ENCODE measurements at regions not wholly inside any gene's neighbourhood (a gene's known extent, or its start where the extent isn't known, plus 50 kb on each side); places are given as distances from the start of the nearest gene placed in this dataset.

DNA sequence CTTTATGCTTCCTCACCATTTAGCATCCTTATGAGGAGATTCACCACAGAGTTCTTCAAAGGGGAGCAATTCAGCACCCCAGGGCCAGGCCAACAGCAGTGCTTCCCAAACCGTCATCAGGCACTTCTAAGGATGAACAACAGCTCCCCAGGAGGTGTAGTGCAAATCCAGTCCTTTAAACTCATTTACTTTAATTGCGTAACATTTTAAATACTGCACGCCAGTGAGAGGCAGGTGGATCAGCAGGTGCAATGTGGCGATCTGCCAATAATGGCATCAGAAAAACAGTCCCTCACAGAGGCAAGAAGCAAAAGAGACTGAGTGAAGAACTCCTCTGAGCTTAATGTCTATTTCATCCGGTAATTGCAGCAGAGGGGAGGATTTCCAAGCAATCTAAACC, 770.9 kb upstream of the FOXG1 start:
- TF ChIP-seq, protein P1, sequence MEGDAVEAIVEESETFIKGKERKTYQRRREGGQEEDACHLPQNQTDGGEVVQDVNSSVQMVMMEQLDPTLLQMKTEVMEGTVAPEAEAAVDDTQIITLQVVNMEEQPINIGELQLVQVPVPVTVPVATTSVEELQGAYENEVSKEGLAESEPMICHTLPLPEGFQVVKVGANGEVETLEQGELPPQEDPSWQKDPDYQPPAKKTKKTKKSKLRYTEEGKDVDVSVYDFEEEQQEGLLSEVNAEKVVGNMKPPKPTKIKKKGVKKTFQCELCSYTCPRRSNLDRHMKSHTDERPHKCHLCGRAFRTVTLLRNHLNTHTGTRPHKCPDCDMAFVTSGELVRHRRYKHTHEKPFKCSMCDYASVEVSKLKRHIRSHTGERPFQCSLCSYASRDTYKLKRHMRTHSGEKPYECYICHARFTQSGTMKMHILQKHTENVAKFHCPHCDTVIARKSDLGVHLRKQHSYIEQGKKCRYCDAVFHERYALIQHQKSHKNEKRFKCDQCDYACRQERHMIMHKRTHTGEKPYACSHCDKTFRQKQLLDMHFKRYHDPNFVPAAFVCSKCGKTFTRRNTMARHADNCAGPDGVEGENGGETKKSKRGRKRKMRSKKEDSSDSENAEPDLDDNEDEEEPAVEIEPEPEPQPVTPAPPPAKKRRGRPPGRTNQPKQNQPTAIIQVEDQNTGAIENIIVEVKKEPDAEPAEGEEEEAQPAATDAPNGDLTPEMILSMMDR (IDR thresholded peaks at IDR 0.05): no peak

DNA sequence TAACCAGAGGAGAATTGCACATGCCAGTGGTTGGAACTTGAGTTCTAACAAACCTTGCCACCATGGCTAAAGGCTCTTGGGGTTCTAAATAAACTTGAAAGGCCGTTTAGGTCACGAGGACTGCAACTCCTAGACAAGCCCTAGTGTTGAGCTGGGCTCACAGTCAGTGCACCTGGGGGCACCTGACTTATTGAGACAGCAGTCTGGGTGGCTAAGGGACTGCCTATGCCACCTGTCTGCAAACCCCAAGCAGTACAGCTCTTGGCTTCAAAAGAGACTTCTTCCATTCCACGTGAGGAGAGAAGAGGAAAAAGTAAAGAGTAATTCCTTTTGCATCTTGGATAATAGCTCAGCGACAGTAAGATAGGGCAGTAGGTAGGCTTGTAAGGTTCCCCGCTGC, 765.6 kb upstream of the FOXG1 start:
- Histone ChIP-seq H3K9me3 (peaks cover 0 to 50% (median 4%) of the 10 kb centered on the region in 11 donors), H3K27me3 (no peaks in the 10 kb centered on the region), H3K36me3 (no peaks in the 10 kb centered on the region), H3K27ac (no peak overlapping the region), H3K4me1 (no peaks in the 10 kb centered on the region), H3K4me3 (no peak overlapping the region)
- intact Hi-C loops (cut with DNase I): no loop called here
- TF ChIP-seq, protein P1 (IDR thresholded peaks at IDR 0.05): no peak
- DNase-seq: no peak
- whole genome bisulfite sequencing, 2 donors: 71 to 72% methylated on average over 5 of the region's 5 CpGs
- no peak for ATAC-seq

More for the DNA sequence above, 770.9 kb upstream of the FOXG1 start:
- 69 to 71% methylated on average over 5 of the region's 5 CpGs for WGBS, 2 donors
- intact Hi-C loops (cut with DNase I): no loop called here
- Histone ChIP-seq H3K27me3 (no peaks in the 10 kb centered on the region), H3K27ac (no peak overlapping the region), H3K36me3 (no peaks in the 10 kb centered on the region), H3K9me3 (peaks cover 0 to 9% (median 0%) of the 10 kb centered on the region in 11 donors), H3K4me1 (no peaks in the 10 kb centered on the region), H3K4me3 (no peak overlapping the region)
- no peak for ATAC-seq
- DNase-seq: no peak

DNA sequence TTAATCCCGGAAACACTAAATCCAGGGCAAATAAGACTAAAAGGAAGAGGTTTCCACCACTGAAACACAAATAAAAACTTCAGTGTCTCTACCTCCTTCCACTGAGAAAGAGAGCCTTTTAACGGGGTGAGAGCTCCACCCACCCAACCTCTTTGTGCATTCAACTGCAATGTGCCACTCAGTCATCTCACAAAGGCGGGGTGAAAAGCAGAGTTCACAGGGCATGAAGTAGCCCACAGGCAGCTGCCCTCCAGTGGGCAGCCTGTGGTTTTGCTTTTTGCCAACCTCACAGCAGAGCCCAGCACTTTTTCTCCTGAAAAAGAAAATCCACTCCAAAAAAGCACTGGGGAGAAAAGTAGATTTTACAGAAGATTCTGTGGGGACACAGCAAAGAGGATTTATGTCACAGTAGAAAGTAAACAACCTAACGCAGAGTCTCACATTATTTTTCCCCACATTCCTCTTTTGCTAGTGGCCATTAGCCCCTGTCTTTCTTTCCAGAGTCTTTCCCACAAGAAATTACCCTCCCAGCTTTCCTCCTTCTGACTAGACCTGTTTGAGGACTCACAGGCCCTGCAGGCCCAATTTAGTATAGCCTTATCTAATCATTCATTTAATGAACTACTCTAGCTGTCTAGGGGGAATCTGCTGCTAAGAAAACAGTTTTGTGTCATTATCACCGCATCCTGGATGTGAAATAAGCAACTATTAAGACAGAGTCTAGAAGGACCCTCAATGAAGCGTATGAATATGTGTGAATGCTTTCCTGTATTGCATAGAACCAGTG, 753.8 kb upstream of the FOXG1 start:
- H3K36me3 ChIP-seq: no peaks in the 10 kb centered on the region
- intact Hi-C loops (cut with DNase I): no loop called here
- H3K4me1 ChIP-seq: no peaks in the 10 kb centered on the region
- ATAC-seq (no peak), DNase-seq (no peak)
- H3K9me3 ChIP-seq: peaks cover 0 to 8% (median 0%) of the 10 kb centered on the region in 11 donors
- TF ChIP-seq, protein P1 (IDR thresholded peaks at IDR 0.05): no peak
- WGBS, 2 donors: 49 to 51% methylated on average over 6 of the region's 6 CpGs
- no peak overlapping the region for H3K27ac ChIP-seq
- no peak overlapping the region for H3K4me3 ChIP-seq
- no peaks in the 10 kb centered on the region for H3K27me3 ChIP-seq

- intact Hi-C loops (cut with DNase I): no loop called here
- ATAC-seq: no peak
- peaks cover 0 to 6% (median 0%) of the 10 kb centered on the region in 11 donors for H3K9me3 ChIP-seq
These were observed 746.5 kb upstream of the FOXG1 start for GRCh38 chr14:28020112-28020511.

More at GRCh38 chr14:28020112-28020511, 746.5 kb upstream of the FOXG1 start:
- Histone ChIP-seq H3K27me3 (no peaks in the 10 kb centered on the region), H3K4me1 (no peaks in the 10 kb centered on the region), H3K27ac (no peak overlapping the region), H3K36me3 (no peaks in the 10 kb centered on the region), H3K4me3 (no peak overlapping the region)
- DNase-seq: no peak
- TF ChIP-seq, protein P1 (IDR thresholded peaks at IDR 0.05): no peak
- WGBS, 2 donors: 44 to 51% methylated on average over 2 of the region's 2 CpGs

Measured in heart right ventricle (tissue), 16 donors.